HL-60 (cell line): ENCODE measurements at regions not wholly inside any gene's neighbourhood (a gene's known extent, or its start where the extent isn't known, plus 50 kb on each side); places are given as distances from the start of the nearest gene placed in this dataset.

ENCODE experiments used
- DNase-seq, 2 experiments: peaks; one replicate each; pipeline ENCODE4 v3.0.0-alpha.2; 2010 to 2020; ENCODE audit warnings: low read depth in 1 of 2, low spot score in 1 of 2
- H3K27ac ChIP-seq: fragments of 250-450 bp; sonication (Bioruptor Pico); replicated peaks from 2 replicates; pipeline ENCODE4 v1.5.1; 2020; ENCODE audit warnings: mild to moderate bottlenecking, moderate library complexity
- H3K27me3 ChIP-seq: fragments of 250-450 bp; sonication (Bioruptor Pico); 2 replicates; pipeline ENCODE4 v1.5.1; 2021; ENCODE audit warnings: mild to moderate bottlenecking, moderate library complexity; ENCODE audit not compliant: insufficient read depth, poor library complexity, severe bottlenecking
- H3K4me3 ChIP-seq: replicated peaks from 2 replicates; pipeline ENCODE4 v1.5.1; 2011; ENCODE audit warnings: mild to moderate bottlenecking, control low read depth, low read length; ENCODE audit not compliant: insufficient read depth
- CTCF ChIP-seq: IDR thresholded peaks from one replicate; pipeline ENCODE4 v1.5.1; 2011; ENCODE audit warnings: low read length, control low read depth, inconsistent platforms; ENCODE audit not compliant: insufficient read depth
- GABPA ChIP-seq: IDR thresholded peaks from 2 replicates; pipeline ENCODE4 v1.6.1; 2012; ENCODE audit warnings: low read depth
- POLR2AphosphoS5 ChIP-seq: IDR thresholded peaks from 2 replicates; pipeline ENCODE4 v1.6.1; 2012; ENCODE audit warnings: low read depth
- SPI1 ChIP-seq: IDR thresholded peaks from 2 replicates; pipeline ENCODE4 v1.6.1; 2012; ENCODE audit warnings: low read depth, mild to moderate bottlenecking, borderline replicate concordance
- TF ChIP-seq, protein P1 (sequence below): IDR thresholded peaks from 2 replicates; pipeline ENCODE4 v1.6.1; 2012; ENCODE audit warnings: low read depth; ENCODE audit not compliant: insufficient replicate concordance

GRCh38 chr1:219405531-219406331 lies 207.2 kb downstream of the ZC3H11B start:
- Histone ChIP-seq H3K27me3 (peaks cover 2% of the 10 kb centered on the region), H3K27ac (no peak overlapping the region), H3K4me3 (no peak overlapping the region)
- no peak for DNase-seq
- TF ChIP-seq CTCF (no peak), SPI1 (no peak), GABPA (no peak), POLR2AphosphoS5 (no peak)
- TF ChIP-seq, protein P1, sequence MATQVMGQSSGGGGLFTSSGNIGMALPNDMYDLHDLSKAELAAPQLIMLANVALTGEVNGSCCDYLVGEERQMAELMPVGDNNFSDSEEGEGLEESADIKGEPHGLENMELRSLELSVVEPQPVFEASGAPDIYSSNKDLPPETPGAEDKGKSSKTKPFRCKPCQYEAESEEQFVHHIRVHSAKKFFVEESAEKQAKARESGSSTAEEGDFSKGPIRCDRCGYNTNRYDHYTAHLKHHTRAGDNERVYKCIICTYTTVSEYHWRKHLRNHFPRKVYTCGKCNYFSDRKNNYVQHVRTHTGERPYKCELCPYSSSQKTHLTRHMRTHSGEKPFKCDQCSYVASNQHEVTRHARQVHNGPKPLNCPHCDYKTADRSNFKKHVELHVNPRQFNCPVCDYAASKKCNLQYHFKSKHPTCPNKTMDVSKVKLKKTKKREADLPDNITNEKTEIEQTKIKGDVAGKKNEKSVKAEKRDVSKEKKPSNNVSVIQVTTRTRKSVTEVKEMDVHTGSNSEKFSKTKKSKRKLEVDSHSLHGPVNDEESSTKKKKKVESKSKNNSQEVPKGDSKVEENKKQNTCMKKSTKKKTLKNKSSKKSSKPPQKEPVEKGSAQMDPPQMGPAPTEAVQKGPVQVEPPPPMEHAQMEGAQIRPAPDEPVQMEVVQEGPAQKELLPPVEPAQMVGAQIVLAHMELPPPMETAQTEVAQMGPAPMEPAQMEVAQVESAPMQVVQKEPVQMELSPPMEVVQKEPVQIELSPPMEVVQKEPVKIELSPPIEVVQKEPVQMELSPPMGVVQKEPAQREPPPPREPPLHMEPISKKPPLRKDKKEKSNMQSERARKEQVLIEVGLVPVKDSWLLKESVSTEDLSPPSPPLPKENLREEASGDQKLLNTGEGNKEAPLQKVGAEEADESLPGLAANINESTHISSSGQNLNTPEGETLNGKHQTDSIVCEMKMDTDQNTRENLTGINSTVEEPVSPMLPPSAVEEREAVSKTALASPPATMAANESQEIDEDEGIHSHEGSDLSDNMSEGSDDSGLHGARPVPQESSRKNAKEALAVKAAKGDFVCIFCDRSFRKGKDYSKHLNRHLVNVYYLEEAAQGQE, result no peak

DNA sequence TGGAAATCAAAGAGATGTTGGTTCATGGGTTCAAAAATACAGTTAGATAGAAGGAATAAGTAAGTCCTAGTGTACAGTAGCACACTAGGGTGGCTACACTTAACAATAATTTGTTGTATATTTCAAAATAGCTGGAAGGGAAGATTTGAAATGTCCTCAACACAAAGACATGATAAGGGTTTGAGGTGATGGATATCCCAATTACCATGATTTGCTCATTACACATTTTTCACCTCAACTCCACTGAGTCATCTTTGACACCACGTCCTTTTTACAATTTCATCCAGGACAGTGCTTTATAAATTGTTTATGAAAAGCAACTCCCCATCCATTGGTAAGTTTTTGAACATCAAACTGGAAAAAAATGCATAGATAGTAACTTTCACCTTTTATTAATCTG lies 208.3 kb downstream of the ZC3H11B start:
- Histone ChIP-seq H3K27me3 (peaks cover 2% of the 10 kb centered on the region), H3K27ac (no peak overlapping the region), H3K4me3 (no peak overlapping the region)
- TF ChIP-seq, protein P1, result no peak
- no peak for TF ChIP-seq POLR2AphosphoS5
- TF ChIP-seq SPI1, result no peak
- no peak for TF ChIP-seq CTCF
- no peak for TF ChIP-seq GABPA
- DNase-seq, result no peak

- Histone ChIP-seq H3K27ac (no peak overlapping the region), H3K4me3 (no peak overlapping the region), H3K27me3 (peaks cover 2% of the 10 kb centered on the region)
- DNase-seq, result no peak
- TF ChIP-seq, protein P1, result no peak
- TF ChIP-seq POLR2AphosphoS5 (no peak), CTCF (no peak), GABPA (no peak), SPI1 (no peak)
Observed at GRCh38 chr1:219402925-219403324, 210.0 kb downstream of the ZC3H11B start.
